ENCODE measurements at regions not wholly inside any gene's neighbourhood (a gene's known extent, or its start where the extent isn't known, plus 50 kb on each side); places are given as distances from the start of the nearest gene placed in this dataset.
"Not testable (repeated sequence)": the region's sequence is repeated elsewhere in the genome, so short reads cannot be mapped to it uniquely, and the experiment has no call there.

- DNase-seq = no peak
Observed at GRCh38 chr10:2618690-2619089, 448.7 kb upstream of the PFKP start.

DNA sequence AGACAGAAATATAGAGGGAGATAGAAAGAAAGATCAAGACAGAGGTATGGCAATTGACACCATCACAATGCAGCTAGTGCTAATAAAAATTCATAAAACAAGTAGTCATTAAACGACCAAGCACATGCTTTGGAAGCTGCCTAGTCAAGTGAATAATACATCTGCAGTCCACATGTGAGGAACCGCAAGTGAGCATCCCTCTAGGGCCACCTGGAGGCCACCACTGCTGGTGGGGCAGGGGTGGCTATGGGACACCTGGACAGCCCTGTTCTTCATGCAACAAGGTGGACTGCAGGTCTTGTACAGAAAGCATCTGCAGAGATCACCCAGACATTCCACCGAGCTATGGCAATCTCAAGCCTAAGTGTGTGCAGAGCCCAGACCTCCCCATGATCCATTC is 451.1 kb upstream of the PFKP start:
- DNase-seq = no peak

DNA sequence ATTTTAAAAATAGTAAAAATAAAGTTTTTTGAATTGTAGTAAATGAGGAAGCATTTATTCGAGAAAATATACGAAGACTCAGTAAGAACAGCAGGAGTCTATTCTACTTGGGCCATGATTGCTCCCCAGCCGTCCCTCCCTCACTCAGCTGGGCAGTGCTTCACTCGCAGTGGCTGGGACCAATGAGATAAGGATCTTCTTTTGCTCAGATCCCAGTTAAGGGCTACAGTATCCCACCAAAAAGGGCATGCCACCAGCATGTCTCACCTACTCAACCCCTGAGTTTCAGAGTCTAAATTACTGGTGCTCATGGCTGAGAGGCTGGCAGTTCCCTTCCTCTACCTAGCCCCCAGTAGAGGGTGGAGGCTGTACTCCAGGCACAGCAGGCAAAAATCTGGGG is 455.7 kb upstream of the PFKP start:
- no peak for DNase-seq

DNA sequence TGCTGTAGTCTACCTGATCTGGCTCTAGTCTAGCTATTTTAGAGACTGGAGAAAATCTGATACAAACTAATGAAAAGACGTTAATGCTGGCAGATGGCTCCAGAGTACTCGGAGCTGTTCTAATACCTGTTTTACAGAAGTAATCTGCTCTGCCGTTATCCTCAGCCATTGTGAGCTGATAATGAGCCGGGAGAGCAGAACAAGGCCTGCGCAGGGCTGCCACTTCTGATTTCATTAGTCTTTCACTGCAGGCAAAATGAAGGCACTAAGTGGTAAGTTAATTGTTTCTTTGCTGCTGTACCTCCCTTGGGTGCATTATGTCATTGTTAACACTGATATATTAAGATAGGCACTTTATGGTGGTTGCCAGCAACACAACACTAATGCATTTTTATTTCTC is 456.4 kb upstream of the PFKP start:
- no peak for DNase-seq

DNA sequence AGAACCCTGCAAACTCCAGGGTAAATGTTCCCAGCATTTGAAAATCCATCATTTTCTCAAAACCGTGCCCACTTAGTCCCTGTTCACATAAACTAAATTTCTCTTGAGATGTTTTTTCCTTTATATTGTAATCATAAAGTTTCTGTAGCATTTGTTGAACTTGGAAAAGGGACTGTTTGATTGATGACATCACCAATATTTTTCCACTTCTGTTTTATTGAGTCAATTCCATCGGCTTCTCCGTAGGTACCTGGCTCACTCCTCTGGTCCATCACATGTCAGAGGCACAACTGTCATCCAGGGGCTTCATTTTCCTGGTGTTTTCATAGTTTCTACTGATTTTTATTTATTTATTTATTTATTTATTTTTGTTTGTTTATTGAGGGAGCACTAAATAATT is 462.5 kb upstream of the PFKP start:
- DNase-seq = no peak

- DNase-seq = no peak
Observed at GRCh38 chr10:2599571-2599970, 467.8 kb upstream of the PFKP start.

DNA sequence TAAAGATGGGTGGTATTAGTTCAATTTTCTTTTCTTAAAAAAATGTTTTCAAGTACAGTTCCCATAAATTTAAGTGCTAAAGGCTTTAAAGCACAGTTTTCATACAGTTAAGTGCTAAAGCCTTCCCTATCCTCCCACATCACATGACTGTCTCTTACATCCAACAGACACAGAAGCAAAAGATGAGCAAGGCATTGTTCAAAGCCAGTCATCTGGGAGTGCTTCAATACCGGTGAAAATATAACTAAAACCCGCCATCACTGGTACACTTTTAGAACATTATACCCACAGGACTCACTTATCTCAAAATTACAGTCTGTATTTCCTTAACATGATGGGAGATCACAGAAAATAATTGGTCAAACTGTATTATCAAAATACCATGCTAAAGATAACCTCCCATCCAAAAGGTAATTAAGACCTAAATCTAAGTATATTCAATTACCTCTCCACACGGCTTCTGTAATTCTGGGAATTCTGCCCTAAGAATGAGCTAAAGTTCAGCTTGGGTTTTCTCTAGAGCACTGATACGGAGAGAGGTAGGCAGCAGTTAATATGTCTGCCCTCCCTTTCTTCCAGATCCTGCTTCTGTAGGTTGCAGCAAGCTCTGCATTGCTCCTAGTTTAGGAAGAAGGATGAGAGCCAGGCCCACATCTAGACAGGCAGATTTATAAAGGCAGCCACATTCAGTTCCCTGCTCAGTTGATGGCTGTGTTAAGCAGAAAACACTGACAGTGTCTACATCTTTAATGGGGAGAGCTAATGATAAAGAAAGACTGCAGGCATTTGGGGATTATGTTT is 474.8 kb upstream of the PFKP start:
- no peak for DNase-seq

- DNase-seq = no peak
Observed at GRCh38 chr10:2589196-2589595, 478.2 kb upstream of the PFKP start.

DNA sequence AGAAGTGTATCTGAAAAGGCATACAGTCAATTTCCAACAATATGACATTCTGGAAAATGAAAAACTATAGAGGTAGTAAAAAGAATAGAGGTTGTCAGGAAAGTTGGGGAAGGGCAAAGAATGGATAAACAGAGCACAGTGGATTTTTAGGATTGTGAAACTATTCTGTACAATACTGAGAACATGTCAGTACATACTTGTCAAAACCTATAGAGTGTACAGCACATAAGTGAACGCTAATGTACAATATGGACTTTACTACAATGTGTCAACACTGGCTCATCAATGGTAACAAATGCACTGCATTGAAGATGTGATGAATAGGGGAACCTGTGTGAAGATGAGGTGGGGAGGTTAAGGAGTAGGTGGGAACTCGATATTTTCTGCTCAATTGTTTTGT is 483.0 kb upstream of the PFKP start:
- DNase-seq = no peak

- DNase-seq = no peak
Observed at GRCh38 chr10:2576892-2577291, 490.5 kb upstream of the PFKP start.

DNA sequence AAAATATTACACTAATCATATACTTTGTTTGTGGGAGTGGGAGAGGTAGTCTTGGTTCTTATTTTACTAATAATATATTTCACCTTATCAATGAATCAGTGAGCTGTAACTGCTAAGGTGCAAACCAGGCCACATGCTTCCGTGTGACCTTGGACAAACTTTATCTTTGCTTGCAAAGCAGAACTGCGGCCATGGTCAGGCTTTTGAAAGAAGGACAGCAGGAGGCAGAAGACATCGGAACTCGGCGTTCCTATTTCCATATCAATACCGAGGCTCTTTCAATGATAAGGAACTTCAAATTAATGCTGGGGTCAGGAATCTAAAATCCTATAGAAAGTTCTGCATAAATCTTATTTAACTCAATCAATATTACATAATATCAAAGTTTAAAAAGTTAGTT is 491.9 kb upstream of the PFKP start:
- DNase-seq = no peak

GRCh38 chr10:2572611-2573010 is 494.7 kb upstream of the PFKP start:
- DNase-seq = no peak

DNA sequence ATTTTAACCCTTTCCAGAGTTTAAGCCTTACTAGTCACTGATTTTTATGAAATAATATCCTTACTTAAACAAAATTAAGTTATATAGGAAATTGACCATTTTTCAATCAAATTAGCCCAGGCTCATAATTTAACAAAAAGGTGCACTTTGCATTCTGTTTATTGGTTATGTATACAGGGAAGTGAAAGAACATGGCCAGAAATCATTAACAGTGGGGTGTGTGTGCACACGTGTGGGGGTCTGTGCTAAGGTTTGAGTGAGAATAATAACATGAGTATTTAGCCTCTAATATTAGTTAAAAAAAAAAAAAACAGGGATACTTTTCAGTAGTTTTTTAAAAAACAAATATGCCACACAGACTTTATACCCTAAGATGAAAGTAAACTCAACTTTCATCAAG is 510.5 kb upstream of the PFKP start:
- DNase-seq = no peak

- no peak for DNase-seq
Observed at GRCh38 chr10:2548071-2548470, 519.3 kb upstream of the PFKP start.

- DNase-seq = no peak
Observed at GRCh38 chr10:2547606-2548005, 519.7 kb upstream of the PFKP start.

DNA sequence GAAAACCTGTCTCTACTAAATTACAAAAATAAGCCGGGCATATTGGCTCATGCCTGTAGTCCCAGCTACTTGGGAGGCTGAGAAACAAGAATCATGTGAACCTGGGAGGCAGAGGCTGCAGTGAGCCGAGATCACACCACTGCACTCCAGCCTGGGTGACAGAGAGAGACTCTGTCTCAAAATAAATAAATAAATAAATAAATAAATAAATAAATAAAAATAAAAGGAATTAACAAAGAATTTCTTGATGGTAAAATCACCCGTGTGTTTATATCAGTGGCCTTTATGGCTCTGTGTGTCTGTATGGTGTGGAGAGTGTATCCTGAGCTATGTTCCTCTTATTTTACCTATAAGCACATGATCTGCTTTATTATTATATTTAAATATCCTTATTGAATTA is 520.5 kb upstream of the PFKP start:
- DNase-seq = not testable (repeated sequence)

DNA sequence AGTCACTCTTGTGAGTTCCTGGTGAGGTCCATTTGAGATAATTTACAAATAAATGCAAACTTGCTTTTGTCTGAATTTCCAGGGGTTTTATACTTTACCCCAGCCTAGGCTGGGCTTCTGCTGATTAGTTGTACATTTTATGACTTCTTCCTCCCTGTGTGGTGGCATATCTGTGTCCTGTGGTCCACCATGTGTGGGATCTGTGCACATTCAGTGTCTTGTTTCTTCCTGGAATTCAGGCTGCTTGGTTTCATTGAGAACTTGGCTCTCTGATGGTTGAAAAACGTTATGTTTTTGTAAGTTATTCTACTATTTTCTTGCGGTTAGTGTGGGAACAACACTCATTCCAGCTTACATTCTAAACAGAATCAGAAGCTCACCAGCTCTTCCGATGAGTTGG is 523.4 kb upstream of the PFKP start:
- no peak for DNase-seq

GRCh38 chr10:2543142-2543886 is 524.0 kb upstream of the PFKP start:
- no peak for DNase-seq

- DNase-seq = no peak
Observed at GRCh38 chr10:2541176-2541575, 526.2 kb upstream of the PFKP start.

DNA sequence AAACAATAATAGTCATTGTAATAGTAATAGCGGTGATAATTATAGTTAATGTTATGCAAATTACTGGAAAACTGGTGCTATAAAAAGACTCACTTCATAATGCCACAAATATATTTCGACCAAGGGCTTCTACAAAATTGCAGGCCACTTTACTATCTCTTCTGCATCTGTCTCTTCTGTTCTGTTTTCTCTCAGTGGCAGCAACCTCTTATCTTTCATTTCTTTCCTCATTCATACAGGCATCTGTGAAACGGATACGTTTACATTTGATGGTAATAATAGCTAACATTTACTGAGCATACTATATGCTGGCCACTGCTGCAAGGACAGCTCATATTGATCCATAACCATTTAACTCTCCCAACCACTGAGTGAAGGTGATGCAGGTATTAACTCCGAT is 537.4 kb upstream of the PFKP start:
- DNase-seq = no peak

DNA sequence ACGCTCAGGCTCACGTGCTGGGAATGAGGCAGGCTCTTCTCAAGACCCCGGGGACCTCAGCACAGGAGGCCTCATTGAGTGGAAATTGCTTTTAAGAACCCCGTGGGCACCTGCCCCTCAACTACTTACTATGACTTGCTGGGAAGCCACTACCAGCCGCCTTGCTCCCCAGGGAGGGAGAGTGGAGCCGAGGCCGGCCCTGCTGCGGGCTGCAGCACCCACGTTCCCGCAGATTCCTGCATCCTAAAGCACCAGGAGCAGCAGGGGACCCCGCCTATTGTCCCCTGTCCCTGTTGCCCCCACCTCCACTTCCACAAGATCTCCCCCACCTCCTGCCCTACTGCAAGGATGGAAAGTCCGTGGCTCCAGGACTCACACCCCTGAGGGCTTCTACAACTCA is 541.6 kb upstream of the PFKP start:
- DNase-seq = no peak

DNA sequence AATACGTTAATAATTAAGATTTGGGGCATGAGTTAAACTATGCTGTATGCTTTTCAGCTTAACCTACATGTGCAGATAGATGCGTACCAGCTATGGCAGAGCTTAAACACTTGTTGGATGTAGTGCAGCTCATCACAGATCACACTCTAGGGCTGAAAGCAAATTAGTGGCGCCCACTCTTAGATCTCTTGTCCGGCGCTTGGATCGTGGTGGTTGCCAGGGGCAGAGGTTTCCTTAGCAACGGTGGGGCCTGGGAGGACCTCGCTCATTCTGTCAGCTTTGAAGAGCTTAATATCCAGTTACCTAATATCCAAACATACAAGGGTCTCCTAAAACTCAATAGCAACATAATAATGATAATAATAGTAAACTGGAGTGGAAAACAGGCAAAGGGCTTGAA is 548.2 kb upstream of the PFKP start:
- no peak for DNase-seq

DNA sequence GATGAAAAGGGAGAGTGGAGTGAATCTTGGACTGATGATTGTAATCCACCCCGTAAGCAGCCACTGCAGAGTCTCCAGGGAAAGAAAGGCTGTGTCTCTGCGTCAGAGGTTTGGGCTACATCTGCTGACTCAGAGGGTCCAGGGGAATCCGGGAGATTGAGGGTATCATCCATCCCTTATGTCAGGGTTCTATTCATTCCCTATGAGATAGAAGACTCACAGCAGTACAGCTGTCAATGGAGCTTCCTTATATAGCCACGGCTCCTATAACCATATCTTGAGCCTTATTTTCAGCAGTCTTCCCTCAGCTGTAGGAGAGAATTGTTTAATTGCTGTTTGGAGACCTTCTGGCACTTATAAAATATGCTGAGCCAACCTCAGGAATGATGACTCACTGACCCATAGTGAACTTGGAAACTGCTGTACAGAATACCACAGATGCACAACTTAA is 558.2 kb upstream of the PFKP start:
- no peak for DNase-seq

DNA sequence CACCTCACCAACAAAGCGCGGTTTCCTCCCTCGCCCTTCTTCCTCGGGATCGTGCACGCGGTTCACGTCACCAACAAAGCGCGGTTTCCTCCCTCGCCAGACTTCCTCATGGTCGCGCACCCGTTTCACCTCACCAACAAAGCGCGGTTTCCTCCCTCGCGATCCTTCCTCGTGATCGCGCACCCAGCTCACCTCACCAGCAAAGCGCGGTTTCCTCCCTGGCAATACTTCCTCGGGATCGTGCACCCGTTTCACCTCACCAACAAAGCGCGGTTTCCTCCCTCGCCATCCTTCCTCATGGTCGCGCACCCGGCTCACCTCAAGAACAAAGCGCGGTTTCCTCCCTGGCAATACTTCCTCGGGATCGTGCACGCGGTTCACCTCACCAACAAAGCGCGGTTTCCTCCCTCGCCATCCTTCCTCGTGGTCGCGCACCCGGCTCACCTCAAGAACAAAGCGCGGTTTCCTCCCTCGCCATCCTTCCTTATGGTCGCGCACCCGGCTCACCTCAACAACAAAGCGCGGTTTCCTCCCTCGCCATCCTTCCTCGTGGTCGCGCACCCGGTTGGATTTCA is 565.9 kb upstream of the PFKP start:
- not testable (repeated sequence) for DNase-seq
